Progenitor cell of endocrine pancreas (in vitro differentiated cells): ENCODE measurements at regions not wholly inside any gene's neighbourhood (a gene's known extent, or its start where the extent isn't known, plus 50 kb on each side); places are given as distances from the start of the nearest gene placed in this dataset.

Experiments used
- DNase-seq: peaks from one replicate; pipeline ENCODE4 v3.0.0; 2021; ENCODE audit warnings: low spot score; ENCODE audit not compliant: unreplicated experiment
- H3K27ac Mint-ChIP-seq: 2 replicates; pipeline ENCODE4 v1.8.0; 2021; ENCODE audit warnings: mild to moderate bottlenecking, moderate library complexity, mixed read lengths
- H3K27me3 Mint-ChIP-seq: 2 replicates; pipeline ENCODE4 v1.8.0; 2021; ENCODE audit warnings: mixed read lengths
- H3K36me3 Mint-ChIP-seq: 2 replicates; pipeline ENCODE4 v1.8.0; 2022; ENCODE audit warnings: mixed read lengths; ENCODE audit not compliant: insufficient read depth
- H3K4me1 Mint-ChIP-seq: 2 replicates; pipeline ENCODE4 v1.8.0; 2021; ENCODE audit warnings: low read depth, mixed read lengths
- H3K4me3 Mint-ChIP-seq: 2 replicates; pipeline ENCODE4 v1.8.0; 2021; ENCODE audit warnings: low read depth, mild to moderate bottlenecking, moderate library complexity, mixed read lengths
- H3K9me3 Mint-ChIP-seq: 2 replicates; pipeline ENCODE4 v1.8.0; 2021; ENCODE audit warnings: low read depth, mixed read lengths
- CTCF ChIP-seq: fragments of 200-600 bp; sonication (generic); IDR thresholded peaks from one replicate; pipeline ENCODE4 v1.5.0; 2021; ENCODE audit warnings: antibody characterized with exemption, mild to moderate bottlenecking; ENCODE audit not compliant: unreplicated experiment

- DNase-seq = no peak
- Mint-ChIP-seq H3K9me3 (peaks cover 7% of the 10 kb centered on the region), H3K27me3 (no peaks in the 10 kb centered on the region), H3K4me1 (no peaks in the 10 kb centered on the region), H3K36me3 (no peaks in the 10 kb centered on the region), H3K4me3 (no peak overlapping the region), H3K27ac (no peak overlapping the region)
- TF ChIP-seq CTCF = no peak
Observed at GRCh38 chr1:78283691-78284090, 207.1 kb upstream of the PTGFR start.

GRCh38 chr1:78284354-78284753 lies 206.4 kb upstream of the PTGFR start:
- no peak overlapping the region for H3K27ac Mint-ChIP-seq
- no peaks in the 10 kb centered on the region for H3K4me1 Mint-ChIP-seq
- no peak overlapping the region for H3K4me3 Mint-ChIP-seq
- no peak for DNase-seq
- TF ChIP-seq CTCF = no peak
- no peaks in the 10 kb centered on the region for H3K36me3 Mint-ChIP-seq
- no peaks in the 10 kb centered on the region for H3K27me3 Mint-ChIP-seq
- H3K9me3 Mint-ChIP-seq = peaks cover 7% of the 10 kb centered on the region

GRCh38 chr1:78286686-78287085 lies 204.1 kb upstream of the PTGFR start:
- no peak overlapping the region for H3K4me3 Mint-ChIP-seq
- H3K27ac Mint-ChIP-seq = no peak overlapping the region
- H3K27me3 Mint-ChIP-seq = no peaks in the 10 kb centered on the region
- no peak for DNase-seq
- no peaks in the 10 kb centered on the region for H3K36me3 Mint-ChIP-seq
- no peak for TF ChIP-seq CTCF
- H3K4me1 Mint-ChIP-seq = no peaks in the 10 kb centered on the region
- H3K9me3 Mint-ChIP-seq = peaks cover under 1% of the 10 kb centered on the region

GRCh38 chr1:78289603-78290002 lies 201.2 kb upstream of the PTGFR start:
- Mint-ChIP-seq H3K27ac (no peak overlapping the region), H3K27me3 (no peaks in the 10 kb centered on the region), H3K9me3 (no peaks in the 10 kb centered on the region), H3K36me3 (no peaks in the 10 kb centered on the region), H3K4me3 (no peak overlapping the region), H3K4me1 (no peaks in the 10 kb centered on the region)
- DNase-seq = no peak
- no peak for TF ChIP-seq CTCF

- no peak for TF ChIP-seq CTCF
- H3K27ac Mint-ChIP-seq = no peak overlapping the region
- peaks cover 1% of the 10 kb centered on the region for H3K4me1 Mint-ChIP-seq
- no peaks in the 10 kb centered on the region for H3K27me3 Mint-ChIP-seq
- H3K4me3 Mint-ChIP-seq = no peak overlapping the region
- H3K36me3 Mint-ChIP-seq = no peaks in the 10 kb centered on the region
- H3K9me3 Mint-ChIP-seq = no peaks in the 10 kb centered on the region
- DNase-seq = no peak
Observed at GRCh38 chr1:78291418-78291817, 199.4 kb upstream of the PTGFR start.
